ENCODE measurements at regions not wholly inside any gene's neighbourhood (a gene's known extent, or its start where the extent isn't known, plus 50 kb on each side); places are given as distances from the start of the nearest gene placed in this dataset.

GRCh38 chr14:50027816-50028215, 88.6 kb downstream of the VCPKMT start:
- no peak for TF ChIP-seq CTCF (IDR thresholded peaks at IDR 0.05)
- no peak for TF ChIP-seq EZH2 (IDR thresholded peaks at IDR 0.05; ENCODE audit: borderline replicate concordance, insufficient read depth, low read depth, low read length, poor library complexity, severe bottlenecking)
